ENCODE measurements at regions not wholly inside any gene's neighbourhood (a gene's known extent, or its start where the extent isn't known, plus 50 kb on each side); places are given as distances from the start of the nearest gene placed in this dataset.
A peak's percentile ranks its signal among the peaks of the same experiment; 100 is the strongest.

DNA sequence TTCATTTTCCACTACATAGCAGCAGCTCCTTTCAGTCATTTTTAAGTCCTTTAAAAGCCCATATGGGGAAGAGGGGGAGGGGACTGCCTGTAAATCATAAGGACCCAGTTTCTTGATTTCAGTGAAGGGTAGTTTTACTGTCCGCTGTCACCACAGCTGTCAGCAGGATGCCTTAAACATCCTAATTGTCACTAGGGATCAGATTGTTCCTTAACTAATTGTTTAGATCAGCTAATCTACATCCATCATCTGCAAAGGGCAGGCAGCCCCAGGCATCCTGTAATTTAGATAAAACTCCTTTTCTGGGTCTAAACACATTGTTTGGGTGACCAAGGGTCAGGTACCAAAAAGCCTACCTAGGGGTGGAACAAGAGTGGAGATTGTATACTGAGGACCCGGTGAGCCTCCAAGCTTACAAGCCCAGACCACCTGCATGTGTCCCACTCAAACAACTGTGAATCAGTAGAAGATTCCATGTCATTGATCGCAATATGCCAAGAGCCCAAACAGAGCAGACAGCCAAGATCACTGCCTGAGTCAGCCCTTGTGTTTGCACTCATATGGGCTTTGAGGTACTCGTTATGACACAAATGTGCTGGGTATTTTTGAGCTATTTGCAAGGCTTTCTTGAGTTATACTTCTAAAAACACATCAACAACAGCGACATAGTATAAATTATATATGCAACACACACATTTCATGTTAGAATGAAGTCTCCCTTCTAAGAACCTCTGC, 198.7 kb upstream of the CEP162 start:
- no peak for DNase-seq (ENCODE audit: low read depth)
- TF ChIP-seq, protein P1, sequence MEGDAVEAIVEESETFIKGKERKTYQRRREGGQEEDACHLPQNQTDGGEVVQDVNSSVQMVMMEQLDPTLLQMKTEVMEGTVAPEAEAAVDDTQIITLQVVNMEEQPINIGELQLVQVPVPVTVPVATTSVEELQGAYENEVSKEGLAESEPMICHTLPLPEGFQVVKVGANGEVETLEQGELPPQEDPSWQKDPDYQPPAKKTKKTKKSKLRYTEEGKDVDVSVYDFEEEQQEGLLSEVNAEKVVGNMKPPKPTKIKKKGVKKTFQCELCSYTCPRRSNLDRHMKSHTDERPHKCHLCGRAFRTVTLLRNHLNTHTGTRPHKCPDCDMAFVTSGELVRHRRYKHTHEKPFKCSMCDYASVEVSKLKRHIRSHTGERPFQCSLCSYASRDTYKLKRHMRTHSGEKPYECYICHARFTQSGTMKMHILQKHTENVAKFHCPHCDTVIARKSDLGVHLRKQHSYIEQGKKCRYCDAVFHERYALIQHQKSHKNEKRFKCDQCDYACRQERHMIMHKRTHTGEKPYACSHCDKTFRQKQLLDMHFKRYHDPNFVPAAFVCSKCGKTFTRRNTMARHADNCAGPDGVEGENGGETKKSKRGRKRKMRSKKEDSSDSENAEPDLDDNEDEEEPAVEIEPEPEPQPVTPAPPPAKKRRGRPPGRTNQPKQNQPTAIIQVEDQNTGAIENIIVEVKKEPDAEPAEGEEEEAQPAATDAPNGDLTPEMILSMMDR (IDR thresholded peaks at IDR 0.05; ENCODE audit: low read depth, low read length, missing control alignments), result no peak
- no peak overlapping the region for H3K4me3 ChIP-seq (ENCODE audit: low read depth, low read length)

- TF ChIP-seq, protein P1 (IDR thresholded peaks at IDR 0.05; ENCODE audit: low read depth, low read length, missing control alignments), result no peak
- no peak for DNase-seq (ENCODE audit: low read depth)
- no peak overlapping the region for H3K4me3 ChIP-seq (ENCODE audit: low read depth, low read length)
These were observed 197.5 kb upstream of the CEP162 start for GRCh38 chr6:84424956-84425355.

DNA sequence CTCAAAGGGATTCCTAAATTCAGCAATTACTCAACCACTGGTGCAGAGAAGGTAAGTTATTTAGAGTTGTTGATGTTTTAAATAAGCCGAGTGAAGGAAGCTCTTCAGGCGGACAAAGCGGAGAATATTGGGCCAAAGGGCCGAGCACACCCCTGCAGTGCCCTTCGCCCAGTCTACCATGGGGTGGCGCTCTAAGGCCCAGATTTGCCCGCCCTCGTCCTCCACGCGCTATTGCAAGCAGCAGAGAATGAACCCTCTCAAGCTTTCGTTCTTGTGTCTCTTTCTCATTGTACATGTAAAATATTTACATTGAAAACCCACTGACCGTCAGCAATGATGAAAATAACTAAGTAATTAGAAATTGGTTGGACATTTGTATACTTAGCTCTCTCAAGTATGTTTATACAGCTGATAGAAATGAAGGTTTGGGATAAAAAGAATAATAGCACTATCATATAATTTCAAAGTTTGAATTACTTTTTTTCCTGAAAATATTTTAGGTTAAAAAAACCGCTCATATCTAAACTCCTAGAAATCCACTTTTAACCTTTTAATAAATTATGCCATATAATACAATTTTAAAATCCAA, 195.0 kb upstream of the CEP162 start:
- TF ChIP-seq, protein P1 (IDR thresholded peaks at IDR 0.05; ENCODE audit: low read depth, low read length, missing control alignments), result peak; percentile 70
- no peak for DNase-seq (ENCODE audit: low read depth)
- no peak overlapping the region for H3K4me3 ChIP-seq (ENCODE audit: low read depth, low read length)

DNA sequence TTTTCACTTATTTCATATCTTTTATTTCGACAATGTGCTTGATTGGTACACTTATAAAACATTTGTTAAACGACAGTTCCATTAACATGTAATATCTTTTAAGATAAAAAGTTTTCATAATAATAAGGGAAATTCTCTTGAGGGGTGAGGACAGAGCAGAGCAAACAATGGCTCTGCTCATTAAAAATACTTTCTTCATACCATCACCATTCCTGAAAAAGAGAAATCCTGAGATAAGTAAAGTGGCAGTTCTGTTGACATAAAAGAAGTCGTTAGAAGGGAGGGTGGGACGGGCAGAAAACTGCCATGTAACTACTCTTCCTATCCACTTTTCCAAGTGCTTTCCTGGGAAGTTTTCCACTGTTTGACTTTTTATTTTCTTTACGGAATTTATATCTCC, 193.6 kb upstream of the CEP162 start:
- H3K4me3 ChIP-seq (ENCODE audit: low read depth, low read length), result no peak overlapping the region
- DNase-seq (ENCODE audit: low read depth), result no peak
- TF ChIP-seq, protein P1 (IDR thresholded peaks at IDR 0.05; ENCODE audit: low read depth, low read length, missing control alignments), result no peak

- no peak overlapping the region for H3K4me3 ChIP-seq (ENCODE audit: low read depth, low read length)
- TF ChIP-seq, protein P1 (IDR thresholded peaks at IDR 0.05; ENCODE audit: low read depth, low read length, missing control alignments), result no peak
- no peak for DNase-seq (ENCODE audit: low read depth)
These were observed 189.8 kb upstream of the CEP162 start for GRCh38 chr6:84417260-84417659.

DNA sequence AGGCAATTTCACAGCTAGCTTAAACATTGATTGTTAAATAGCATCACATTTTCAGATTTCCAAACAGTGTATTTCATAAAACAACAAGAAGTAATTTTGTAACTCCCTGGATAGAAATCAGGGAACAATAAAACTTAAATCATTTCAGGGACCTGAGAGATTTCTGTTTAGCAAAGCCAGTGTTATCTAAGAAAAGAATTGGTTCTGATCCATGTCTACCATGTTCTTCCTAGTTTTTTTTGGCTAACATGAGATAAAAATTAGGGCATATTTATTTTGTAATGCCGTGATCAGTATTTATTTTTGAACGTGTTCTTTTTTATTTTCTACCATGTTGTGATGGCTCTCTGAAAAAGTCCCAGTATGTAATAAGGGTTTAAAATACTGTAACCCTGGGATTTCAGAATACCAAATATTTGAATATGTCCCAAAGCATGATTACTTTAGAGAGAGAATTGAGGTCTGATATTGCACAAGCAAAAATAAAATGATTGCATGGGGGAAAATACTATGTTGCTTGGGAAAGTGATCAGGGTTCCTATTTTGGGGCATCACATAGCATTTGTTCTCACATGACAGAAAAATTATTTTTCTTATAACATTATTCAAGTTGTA, 188.7 kb upstream of the CEP162 start:
- no peak overlapping the region for H3K4me3 ChIP-seq (ENCODE audit: low read depth, low read length)
- TF ChIP-seq, protein P1 (IDR thresholded peaks at IDR 0.05; ENCODE audit: low read depth, low read length, missing control alignments), result no peak

More for the DNA sequence above, 188.7 kb upstream of the CEP162 start:
- DNase-seq (ENCODE audit: low read depth), result no peak

All from GM12864 (cell line).